Panc1 (cell line): ENCODE measurements at regions not wholly inside any gene's neighbourhood (a gene's known extent, or its start where the extent isn't known, plus 50 kb on each side); places are given as distances from the start of the nearest gene placed in this dataset.

Experiments
- ATAC-seq: fragments of 200-7000 bp; cut with Tn5 transposase; 2 replicates; pipeline ENCODE4 v1.9.1; 2020; ENCODE audit warnings: mild to moderate bottlenecking, moderate library complexity
- BruUV-seq: library from RNA; stranded (reverse); fragments of 400-500 nt; replicated peaks from 2 replicates; lab custom pipeline; 2021; lab: Mats Ljungman, UMichigan
- CTCF ChIA-PET: fragments of 300-600 bp; sonication (Branson Sonifier 250); formaldehyde crosslinking; loops from one replicate; lab custom pipeline; 2022; ENCODE audit warnings: antibody characterized with exemption; lab: Charles Lee
- POLR2A ChIA-PET: fragments of 300-600 bp; sonication (Branson Sonifier 250); formaldehyde crosslinking; loops from one replicate; lab custom pipeline; 2022; ENCODE audit warnings: antibody characterized with exemption; lab: Charles Lee
- DNase-seq: peaks from one replicate; pipeline ENCODE4 v3.0.0-alpha.2; 2010; ENCODE audit warnings: low read depth, low spot score
- H3K27ac ChIP-seq: 2 replicates; pipeline ENCODE4 v1.5.1; 2011; ENCODE audit warnings: mild to moderate bottlenecking, low read length, inconsistent platforms
- H3K27me3 ChIP-seq: fragments of 200-500 bp; sonication (Bioruptor generic); 2 replicates; pipeline ENCODE4 v1.6.0; 2014; ENCODE audit warnings: low read length, inconsistent platforms; ENCODE audit not compliant: control insufficient read depth, insufficient read depth
- H3K36me3 ChIP-seq: fragments of 200-500 bp; sonication (Bioruptor generic); 2 replicates; pipeline ENCODE4 v1.5.1; 2014; ENCODE audit warnings: inconsistent platforms, mild to moderate bottlenecking, low read length, moderate library complexity; ENCODE audit not compliant: control insufficient read depth, insufficient read depth
- H3K4me1 ChIP-seq: 2 replicates; pipeline ENCODE4 v1.5.1; 2011; ENCODE audit warnings: inconsistent platforms, mild to moderate bottlenecking, low read length, moderate library complexity; ENCODE audit not compliant: control insufficient read depth, insufficient read depth
- H3K4me3 ChIP-seq, 2 experiments: 2 replicates each; pipeline ENCODE4 v1.5.1; 2011 to 2012; ENCODE audit warnings: low read depth in 2 of 2, low read length in 2 of 2, mild to moderate bottlenecking in 2 of 2, inconsistent platforms in 1 of 2, moderate library complexity in 1 of 2
- H3K9me3 ChIP-seq: fragments of 200-500 bp; sonication (Bioruptor generic); 2 replicates; pipeline ENCODE4 v1.5.1; 2014; ENCODE audit warnings: low read depth, mild to moderate bottlenecking, inconsistent platforms, low read length, moderate library complexity; ENCODE audit not compliant: control insufficient read depth, insufficient read depth
- CTCF ChIP-seq: fragments of 450-650 bp; IDR thresholded peaks from 2 replicates; pipeline ENCODE4 v1.5.1; 2017; ENCODE audit warnings: mild to moderate bottlenecking
- POLR2AphosphoS5 ChIP-seq: IDR thresholded peaks from 2 replicates; pipeline ENCODE4 v1.6.1; 2012; ENCODE audit warnings: mild to moderate bottlenecking, low read depth, low read length, moderate library complexity
- SIN3A ChIP-seq: IDR thresholded peaks from 2 replicates; pipeline ENCODE4 v1.6.1; 2012; ENCODE audit warnings: low read depth, mild to moderate bottlenecking, low read length, moderate library complexity, borderline replicate concordance; ENCODE audit not compliant: insufficient read depth
- TCF7L2 ChIP-seq: IDR thresholded peaks from 2 replicates; pipeline ENCODE4 v1.6.1; 2011; ENCODE audit warnings: mild to moderate bottlenecking, low read depth, low read length, inconsistent platforms
- in situ Hi-C: cut with HindIII; loops from 2 replicates; pipeline ENCODE4 v1.10.0; 2016; ENCODE audit warnings: low sequenced_read_pairs, low pct_unique_long_range_greater_than_20kb
- intact Hi-C: fragments of 100-400 bp; cut with micrococcal nuclease; formaldehyde crosslinking; loops from one replicate; pipeline ENCODE4 v1.10.0; 2022; ENCODE audit not compliant: unreplicated experiment
- TF ChIP-seq, protein P1 (sequence below), 2 experiments: IDR thresholded peaks; 2 replicates each; pipeline ENCODE4 v1.6.1; 2011 to 2012; ENCODE audit warnings: low read depth in 2 of 2, control low read depth in 1 of 2, low read length in 1 of 2, mild to moderate bottlenecking in 1 of 2, moderate library complexity in 1 of 2; ENCODE audit not compliant: insufficient read depth in 1 of 2

GRCh38 chr10:8310930-8311329 lies 256.4 kb downstream of the GATA3 start:
- DNase-seq (no peak), ATAC-seq (no peak)
- CTCF ChIA-PET, result no interaction called here

DNA sequence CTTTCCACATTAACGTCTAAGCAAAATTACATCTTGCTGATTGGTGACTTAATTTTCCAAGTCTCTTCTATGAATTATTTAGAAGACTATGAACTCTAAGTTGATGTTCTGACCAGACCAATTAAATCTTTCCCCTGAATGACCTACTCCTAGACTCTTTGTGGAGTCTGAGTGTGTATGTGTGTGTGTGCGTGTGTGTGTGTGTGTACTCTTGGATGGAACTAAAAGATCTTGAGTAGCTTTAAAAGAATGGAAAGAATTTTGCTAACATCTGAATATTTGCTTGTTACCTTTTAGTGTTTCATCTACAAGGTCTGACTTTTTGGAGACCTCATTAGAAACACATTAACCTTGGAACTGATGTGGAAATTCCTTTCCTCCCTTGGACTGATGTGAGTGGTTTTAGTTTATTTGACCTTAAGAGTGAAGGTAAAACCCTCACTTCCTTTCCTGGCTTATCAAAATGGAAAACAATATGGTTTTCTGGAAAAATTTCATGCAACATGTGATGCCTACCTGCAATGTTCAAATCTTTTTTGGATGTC lies 257.1 kb downstream of the GATA3 start:
- in situ Hi-C loops, result no loop called here
- ChIA-PET CTCF (no interaction called here), POLR2A (no interaction called here)
- no peak overlapping the region for H3K4me3 ChIP-seq
- H3K4me1 ChIP-seq, result no peaks in the 10 kb centered on the region
- no peaks in the 10 kb centered on the region for H3K36me3 ChIP-seq
- no peak for TF ChIP-seq CTCF
- no peak for TF ChIP-seq TCF7L2
- TF ChIP-seq SIN3A, result no peak
- no peak for TF ChIP-seq POLR2AphosphoS5
- TF ChIP-seq, protein P1, sequence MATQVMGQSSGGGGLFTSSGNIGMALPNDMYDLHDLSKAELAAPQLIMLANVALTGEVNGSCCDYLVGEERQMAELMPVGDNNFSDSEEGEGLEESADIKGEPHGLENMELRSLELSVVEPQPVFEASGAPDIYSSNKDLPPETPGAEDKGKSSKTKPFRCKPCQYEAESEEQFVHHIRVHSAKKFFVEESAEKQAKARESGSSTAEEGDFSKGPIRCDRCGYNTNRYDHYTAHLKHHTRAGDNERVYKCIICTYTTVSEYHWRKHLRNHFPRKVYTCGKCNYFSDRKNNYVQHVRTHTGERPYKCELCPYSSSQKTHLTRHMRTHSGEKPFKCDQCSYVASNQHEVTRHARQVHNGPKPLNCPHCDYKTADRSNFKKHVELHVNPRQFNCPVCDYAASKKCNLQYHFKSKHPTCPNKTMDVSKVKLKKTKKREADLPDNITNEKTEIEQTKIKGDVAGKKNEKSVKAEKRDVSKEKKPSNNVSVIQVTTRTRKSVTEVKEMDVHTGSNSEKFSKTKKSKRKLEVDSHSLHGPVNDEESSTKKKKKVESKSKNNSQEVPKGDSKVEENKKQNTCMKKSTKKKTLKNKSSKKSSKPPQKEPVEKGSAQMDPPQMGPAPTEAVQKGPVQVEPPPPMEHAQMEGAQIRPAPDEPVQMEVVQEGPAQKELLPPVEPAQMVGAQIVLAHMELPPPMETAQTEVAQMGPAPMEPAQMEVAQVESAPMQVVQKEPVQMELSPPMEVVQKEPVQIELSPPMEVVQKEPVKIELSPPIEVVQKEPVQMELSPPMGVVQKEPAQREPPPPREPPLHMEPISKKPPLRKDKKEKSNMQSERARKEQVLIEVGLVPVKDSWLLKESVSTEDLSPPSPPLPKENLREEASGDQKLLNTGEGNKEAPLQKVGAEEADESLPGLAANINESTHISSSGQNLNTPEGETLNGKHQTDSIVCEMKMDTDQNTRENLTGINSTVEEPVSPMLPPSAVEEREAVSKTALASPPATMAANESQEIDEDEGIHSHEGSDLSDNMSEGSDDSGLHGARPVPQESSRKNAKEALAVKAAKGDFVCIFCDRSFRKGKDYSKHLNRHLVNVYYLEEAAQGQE (IDR thresholded peaks at IDR 0.05; ENCODE audit: insufficient read depth in 1 of 2, low read depth in 2 of 2, low read length in 1 of 2), result no peak
- no peak overlapping the region for H3K27ac ChIP-seq
- DNase-seq (no peak), ATAC-seq (no peak)
- intact Hi-C loops, result no loop called here
- no TSS peak for BruUV-seq
- H3K9me3 ChIP-seq, result no peaks in the 10 kb centered on the region
- H3K27me3 ChIP-seq, result no peaks in the 10 kb centered on the region

More at GRCh38 chr10:8310930-8311329, 256.4 kb downstream of the GATA3 start:
- in situ Hi-C loops (no loop called here), intact Hi-C loops (no loop called here)
- H3K27ac ChIP-seq, result no peak overlapping the region
- H3K27me3 ChIP-seq, result no peaks in the 10 kb centered on the region
- POLR2A ChIA-PET, result no interaction called here
- H3K36me3 ChIP-seq, result no peaks in the 10 kb centered on the region
- TF ChIP-seq SIN3A, result no peak
- no peak for TF ChIP-seq TCF7L2
- no peak for TF ChIP-seq CTCF
- no peak for TF ChIP-seq POLR2AphosphoS5
- TF ChIP-seq, protein P1 (IDR thresholded peaks at IDR 0.05; ENCODE audit: insufficient read depth in 1 of 2, low read depth in 2 of 2, low read length in 1 of 2), result no peak
- no peaks in the 10 kb centered on the region for H3K9me3 ChIP-seq
- no peak overlapping the region for H3K4me3 ChIP-seq
- H3K4me1 ChIP-seq, result no peaks in the 10 kb centered on the region
- no TSS peak for BruUV-seq
